Esophagus (tissue), 2 donors: ENCODE measurements at regions not wholly inside any gene's neighbourhood (a gene's known extent, or its start where the extent isn't known, plus 50 kb on each side); places are given as distances from the start of the nearest gene placed in this dataset.
A peak's percentile ranks its signal among the peaks of the same experiment; 100 is the strongest.

Source experiments
- H3K27ac ChIP-seq, 2 donors: one replicate each; pipeline ENCODE4 v1.5.1; 2013; ENCODE audit warnings: low read depth in 2 of 2, mild to moderate bottlenecking in 2 of 2, inconsistent platforms in 1 of 2, low read length in 1 of 2, moderate library complexity in 1 of 2
- H3K27me3 ChIP-seq, 2 donors: one replicate each; pipeline ENCODE4 v1.6.1; 2013; ENCODE audit warnings: low read length in 2 of 2, control low read depth in 1 of 2, mild to moderate bottlenecking in 1 of 2; ENCODE audit not compliant: insufficient read depth in 2 of 2, control insufficient read depth in 1 of 2
- H3K36me3 ChIP-seq, 2 donors: one replicate each; pipeline ENCODE4 v1.6.1; 2013; ENCODE audit warnings: low read length in 1 of 2; ENCODE audit not compliant: control insufficient read depth in 2 of 2, insufficient read depth in 2 of 2
- H3K4me1 ChIP-seq, 2 donors: one replicate each; pipeline ENCODE4 v1.6.1; 2013; ENCODE audit warnings: low read length in 1 of 2; ENCODE audit not compliant: control insufficient read depth in 2 of 2, insufficient read depth in 2 of 2
- H3K4me3 ChIP-seq, 2 donors: one replicate each; pipeline ENCODE4 v1.5.1; 2013; ENCODE audit warnings: low read length in 2 of 2, mild to moderate bottlenecking in 2 of 2, low read depth in 1 of 2, moderate library complexity in 1 of 2
- H3K9me3 ChIP-seq, 2 donors: one replicate each; pipeline ENCODE4 v1.6.1; 2013; ENCODE audit warnings: mild to moderate bottlenecking in 2 of 2, low read depth in 1 of 2, low read length in 1 of 2, moderate library complexity in 1 of 2; ENCODE audit not compliant: control insufficient read depth in 2 of 2, insufficient read depth in 1 of 2
- WGBS, 2 donors: extraction: QIAGEN DNeasy Blood & Tissue Kit; methylation state at CpG; one replicate each; pipeline ENCODE4 v1.1.7; 2013; 5-methylcytosine and 5-hydroxymethylcytosine counted together
- donor health status: healthy with polysubstance abuse.
- donor health status: Bipolar disorder and iron deficiency.

DNA sequence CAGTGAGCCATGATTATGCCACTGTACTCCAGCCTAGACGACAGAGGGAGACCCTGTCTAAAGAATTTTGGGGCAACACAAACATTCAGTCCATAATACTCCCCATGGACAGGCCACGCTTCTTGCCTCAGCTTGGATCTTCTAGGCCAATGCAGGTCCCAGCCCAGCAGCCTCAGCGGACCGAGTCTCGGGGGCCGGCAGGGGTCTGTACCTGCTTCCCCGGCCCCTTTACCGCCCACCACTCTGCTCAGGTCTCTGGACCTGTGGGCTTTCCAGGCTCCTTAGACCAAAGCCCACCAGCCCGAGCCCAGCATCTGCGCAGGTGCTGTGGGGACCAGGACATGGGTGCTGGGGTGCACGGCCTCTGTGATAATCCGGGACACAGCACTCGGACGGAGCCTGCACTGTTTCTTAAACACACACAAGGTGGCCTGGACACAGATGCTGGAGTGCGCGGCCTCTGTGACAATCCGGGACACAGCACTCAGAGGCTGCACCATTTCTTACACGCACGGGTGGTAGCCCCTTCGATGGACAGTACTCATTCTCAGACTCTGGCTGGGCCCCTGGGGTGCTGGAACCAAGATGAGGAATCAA lies 62.1 kb upstream of the GPC1 start:
- Histone ChIP-seq H3K9me3 (no peaks in the 10 kb centered on the region), H3K4me1 (peaks cover 0 to 12% of the 10 kb centered on the region in 2 donors), H3K27me3 (no peaks in the 10 kb centered on the region), H3K4me3 (no peak overlapping the region), H3K36me3 (no peaks in the 10 kb centered on the region), H3K27ac (no peak overlapping the region)
- 93 to 95% methylated on average over 20 of the region's 20 CpGs for WGBS, 2 donors

DNA sequence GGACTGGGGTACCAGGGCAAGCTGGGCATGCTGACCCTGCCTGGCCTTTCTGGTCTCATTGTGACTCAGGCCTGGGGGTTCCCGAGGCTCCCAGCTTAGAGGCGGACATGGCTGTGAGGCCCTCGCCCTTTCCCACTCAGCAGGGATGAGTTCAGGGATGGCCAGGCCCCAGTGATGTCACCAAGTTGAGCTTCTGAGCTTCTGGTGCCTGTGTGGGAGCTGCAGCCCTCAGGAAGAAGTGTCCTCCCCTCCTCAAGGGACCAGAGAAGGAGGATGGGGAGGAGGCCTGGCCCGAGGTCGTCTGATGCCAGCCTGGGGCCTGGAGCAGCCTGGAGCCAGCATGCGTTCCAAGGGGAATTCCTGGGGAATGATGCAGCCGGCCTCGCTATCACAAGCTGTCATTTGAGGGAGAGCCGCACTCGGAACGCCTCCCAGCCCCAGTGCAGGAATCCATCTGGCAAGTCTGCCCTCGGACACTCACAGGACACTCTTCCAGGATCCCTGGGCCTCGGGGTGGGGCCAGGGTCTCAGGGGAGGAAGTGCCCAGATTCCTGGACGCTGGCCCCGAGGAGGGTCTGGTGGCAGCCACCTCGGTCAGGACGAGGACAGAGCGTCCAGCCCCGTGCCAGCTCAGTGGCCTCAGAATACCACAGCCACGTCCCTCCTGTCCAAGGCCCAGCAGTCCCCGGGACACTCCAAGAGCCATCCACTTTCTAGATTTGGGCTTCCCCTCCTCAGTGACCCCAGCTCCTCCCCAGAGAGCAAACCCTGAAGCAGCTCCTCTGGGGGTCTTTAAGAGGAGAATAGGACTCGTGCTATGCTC lies 61.2 kb upstream of the GPC1 start:
- Histone ChIP-seq H3K27me3 (no peaks in the 10 kb centered on the region), H3K36me3 (no peaks in the 10 kb centered on the region), H3K4me3 (no peak overlapping the region), H3K27ac (peak overlapping the region in 1 of 2 donors; percentile 67), H3K4me1 (peaks cover 0 to 12% of the 10 kb centered on the region in 2 donors), H3K9me3 (peaks cover 0 to 3% of the 10 kb centered on the region in 2 donors)
- WGBS, 2 donors: 43 to 54% methylated on average over 22 of the region's 22 CpGs

DNA sequence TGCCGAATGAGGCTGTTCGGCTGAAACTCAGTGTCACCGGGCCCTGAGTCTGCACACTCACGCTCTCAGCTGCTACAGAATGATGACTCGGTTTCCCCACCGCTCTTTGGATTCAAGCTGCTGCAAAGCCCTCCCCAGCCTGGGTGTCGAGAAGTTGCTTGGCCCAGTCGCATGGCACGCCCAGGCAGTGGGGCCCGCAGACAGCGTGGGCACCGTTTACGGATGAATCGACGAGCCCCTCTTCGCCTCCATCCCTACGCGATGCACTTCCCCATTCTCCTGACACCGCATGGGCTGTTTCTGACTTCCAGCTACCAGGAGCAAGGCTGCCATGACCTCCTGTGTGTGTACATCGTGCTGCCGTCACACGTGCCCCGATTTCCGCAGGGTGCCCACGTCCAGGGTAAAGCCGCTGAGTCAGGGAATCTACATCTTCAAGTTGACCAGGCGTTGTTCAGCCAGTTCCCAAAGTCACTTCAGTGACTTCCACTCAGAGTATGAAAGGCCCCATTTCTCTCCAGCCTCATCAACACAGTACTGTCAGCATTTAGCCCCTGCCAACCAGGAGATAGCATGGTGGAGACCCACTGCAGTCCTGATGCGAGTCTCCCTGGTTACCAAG lies 60.3 kb upstream of the GPC1 start:
- Histone ChIP-seq H3K27me3 (no peaks in the 10 kb centered on the region), H3K27ac (no peak overlapping the region), H3K4me3 (no peak overlapping the region), H3K4me1 (peaks cover 0 to 7% of the 10 kb centered on the region in 2 donors), H3K36me3 (no peaks in the 10 kb centered on the region), H3K9me3 (peaks cover 0 to 3% of the 10 kb centered on the region in 2 donors)
- WGBS, 2 donors: 92 to 94% methylated on average over 28 of the region's 28 CpGs

GRCh38 chr2:240376739-240377138 lies 58.7 kb upstream of the GPC1 start:
- WGBS, 2 donors: 77 to 87% methylated on average over 12 of the region's 12 CpGs
- Histone ChIP-seq H3K9me3 (peaks cover 0 to 3% of the 10 kb centered on the region in 2 donors), H3K4me3 (no peak overlapping the region), H3K36me3 (no peaks in the 10 kb centered on the region), H3K4me1 (peaks cover 0 to 5% of the 10 kb centered on the region in 2 donors), H3K27me3 (no peaks in the 10 kb centered on the region), H3K27ac (no peak overlapping the region)

DNA sequence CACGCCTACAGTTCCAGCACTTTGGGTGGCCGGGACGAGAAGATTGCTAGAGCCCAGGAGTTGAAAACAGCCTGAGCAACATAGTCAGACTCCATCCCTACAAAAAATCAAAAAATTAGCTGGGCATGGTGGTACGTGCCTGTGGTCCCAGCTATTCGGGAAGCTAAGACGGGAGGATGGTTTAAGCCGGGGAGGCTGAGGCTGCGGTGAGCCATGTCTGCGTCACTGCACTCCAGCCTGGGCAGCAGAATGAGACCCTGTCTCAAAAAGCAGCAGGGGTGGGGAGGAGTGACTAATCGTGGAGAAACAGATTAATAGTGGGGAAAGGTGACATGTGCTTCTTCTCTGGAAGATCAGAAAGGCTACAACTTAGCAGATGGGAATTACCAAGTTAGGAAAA lies 58.1 kb upstream of the GPC1 start:
- peaks cover 0 to 3% of the 10 kb centered on the region in 2 donors for H3K9me3 ChIP-seq
- H3K27ac ChIP-seq: no peak overlapping the region
- no peaks in the 10 kb centered on the region for H3K36me3 ChIP-seq
- peaks cover 0 to 5% of the 10 kb centered on the region in 2 donors for H3K4me1 ChIP-seq
- H3K27me3 ChIP-seq: no peaks in the 10 kb centered on the region
- 82 to 90% methylated on average over 10 of the region's 10 CpGs for WGBS, 2 donors
- H3K4me3 ChIP-seq: no peak overlapping the region

GRCh38 chr2:240379089-240379636 lies 56.3 kb upstream of the GPC1 start:
- Histone ChIP-seq H3K27ac (no peak overlapping the region), H3K36me3 (no peaks in the 10 kb centered on the region), H3K9me3 (peaks cover 0 to 3% of the 10 kb centered on the region in 2 donors), H3K4me1 (peaks cover 0 to 12% of the 10 kb centered on the region in 2 donors), H3K27me3 (no peaks in the 10 kb centered on the region), H3K4me3 (no peak overlapping the region)
- 68 to 74% methylated on average over 9 of the region's 9 CpGs for WGBS, 2 donors

- H3K4me3 ChIP-seq: no peak overlapping the region
- no peak overlapping the region for H3K27ac ChIP-seq
- H3K4me1 ChIP-seq: peaks cover 3 to 11% of the 10 kb centered on the region in 2 donors
- no peaks in the 10 kb centered on the region for H3K36me3 ChIP-seq
- H3K27me3 ChIP-seq: no peaks in the 10 kb centered on the region
- WGBS, 2 donors: 63 to 64% methylated on average over 17 of the region's 17 CpGs
- peaks cover 3 to 15% of the 10 kb centered on the region in 2 donors for H3K9me3 ChIP-seq
Measured at GRCh38 chr2:240383099-240383758, 52.2 kb upstream of the GPC1 start.

DNA sequence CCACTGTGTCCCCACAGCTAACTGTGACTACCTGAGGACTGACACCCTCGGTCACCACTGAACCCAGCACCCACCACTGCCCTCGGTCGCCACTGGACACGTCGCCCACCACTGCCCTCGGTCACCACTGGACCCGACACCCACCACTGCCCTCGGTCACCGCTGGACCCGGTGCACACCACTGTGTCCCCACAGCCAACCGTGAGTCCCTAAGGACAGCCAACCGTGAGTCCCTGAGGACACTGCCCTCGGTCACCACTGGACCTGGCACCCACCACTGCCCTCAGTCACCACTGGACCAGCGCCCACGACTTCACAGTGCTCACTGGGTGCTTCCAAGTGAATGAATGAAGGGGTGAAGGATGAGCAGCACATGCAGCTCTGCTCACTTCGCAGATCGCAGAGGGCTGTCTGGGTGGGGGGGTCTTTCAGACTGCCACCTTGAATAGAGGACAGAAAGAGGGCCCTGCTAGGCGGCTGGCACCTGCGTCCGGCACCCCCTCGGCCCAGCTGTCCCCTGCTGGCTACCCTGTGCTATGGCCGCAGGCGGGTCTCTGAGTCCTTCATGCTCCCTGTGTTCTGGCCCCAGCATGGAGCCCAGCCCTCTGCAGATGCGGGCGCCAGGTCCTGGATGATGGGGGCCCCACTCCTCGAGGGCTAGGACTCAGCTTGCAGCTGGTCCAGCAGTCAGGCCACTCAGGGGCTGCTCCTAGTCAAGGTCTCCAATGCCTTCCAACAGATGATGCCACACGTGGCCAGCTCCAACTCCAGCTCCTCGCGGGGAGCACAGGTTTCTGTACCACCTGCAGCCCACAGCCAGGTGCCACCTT lies 51.4 kb upstream of the GPC1 start:
- Histone ChIP-seq H3K9me3 (peaks cover 3 to 14% of the 10 kb centered on the region in 2 donors), H3K4me1 (peaks cover 3 to 11% of the 10 kb centered on the region in 2 donors), H3K27ac (no peak overlapping the region), H3K36me3 (no peaks in the 10 kb centered on the region), H3K27me3 (no peaks in the 10 kb centered on the region), H3K4me3 (no peak overlapping the region)
- WGBS, 2 donors: 90 to 93% methylated on average over 29 of the region's 29 CpGs
